ENCODE measurements at regions not wholly inside any gene's neighbourhood (a gene's known extent, or its start where the extent isn't known, plus 50 kb on each side); places are given as distances from the start of the nearest gene placed in this dataset.

- Histone ChIP-seq H3K27ac (no peak overlapping the region), H3K27me3 (ENCODE audit: low read depth) (no peaks in the 10 kb centered on the region), H3K4me3 (no peak overlapping the region), H3K9me3 (no peaks in the 10 kb centered on the region), H3K4me1 (no peaks in the 10 kb centered on the region), H3K36me3 (no peaks in the 10 kb centered on the region)
- no peak for TF ChIP-seq CTCF (IDR thresholded peaks at IDR 0.05)
- DNase-seq (no peak), ATAC-seq (no peak)
- intact Hi-C loops (cut with DNase I), result no loop called here
Observed at GRCh38 chr6:95309545-95309944, 267.8 kb upstream of the MANEA start.

DNA sequence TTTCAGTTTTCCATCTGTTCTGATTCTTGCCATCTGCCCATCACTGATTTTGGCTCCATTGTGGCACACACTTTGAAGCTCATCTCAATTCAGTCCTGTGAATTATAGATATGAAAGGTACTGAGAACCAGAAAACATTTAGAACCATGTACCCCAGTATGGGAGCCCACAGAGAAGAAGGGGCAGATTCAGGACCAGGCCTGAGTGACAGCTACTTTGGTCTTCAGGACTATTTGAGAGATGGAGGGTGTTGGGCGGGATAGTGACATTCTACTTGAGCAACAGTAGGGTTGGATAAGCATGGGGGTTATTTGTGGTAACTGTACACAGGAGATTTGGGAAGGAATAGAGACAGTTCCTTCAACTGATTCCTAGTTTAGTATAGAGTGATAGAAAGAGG is 259.2 kb upstream of the MANEA start:
- intact Hi-C loops (cut with DNase I), result no loop called here
- Histone ChIP-seq H3K27me3 (ENCODE audit: low read depth) (no peaks in the 10 kb centered on the region), H3K4me1 (no peaks in the 10 kb centered on the region), H3K4me3 (no peak overlapping the region), H3K36me3 (no peaks in the 10 kb centered on the region), H3K27ac (no peak overlapping the region), H3K9me3 (no peaks in the 10 kb centered on the region)
- DNase-seq (no peak), ATAC-seq (no peak)
- TF ChIP-seq CTCF (IDR thresholded peaks at IDR 0.05), result no peak

DNA sequence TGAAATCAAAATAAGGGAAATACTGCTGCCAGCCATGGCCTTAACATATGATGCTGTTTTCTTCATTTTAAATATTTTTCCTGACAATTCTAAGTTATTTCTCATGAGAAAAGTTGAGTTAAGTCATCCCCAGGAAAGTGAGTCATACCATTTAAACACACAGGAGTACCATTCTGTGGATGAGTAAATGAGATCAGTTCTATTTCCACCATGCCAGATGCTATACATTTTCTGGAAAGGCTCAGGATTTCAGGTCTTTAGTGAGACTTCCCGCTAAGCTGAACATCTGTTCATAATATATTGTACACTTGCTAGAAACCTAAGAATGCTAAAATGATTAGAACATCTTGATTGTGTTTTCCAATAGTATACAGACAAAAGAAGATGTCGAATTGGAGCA is 256.2 kb upstream of the MANEA start:
- Histone ChIP-seq H3K4me1 (no peaks in the 10 kb centered on the region), H3K27ac (no peak overlapping the region), H3K9me3 (no peaks in the 10 kb centered on the region), H3K4me3 (no peak overlapping the region), H3K27me3 (ENCODE audit: low read depth) (no peaks in the 10 kb centered on the region), H3K36me3 (no peaks in the 10 kb centered on the region)
- intact Hi-C loops (cut with DNase I), result no loop called here
- no peak for DNase-seq
- no peak for TF ChIP-seq CTCF (IDR thresholded peaks at IDR 0.05)
- no peak for ATAC-seq

DNA sequence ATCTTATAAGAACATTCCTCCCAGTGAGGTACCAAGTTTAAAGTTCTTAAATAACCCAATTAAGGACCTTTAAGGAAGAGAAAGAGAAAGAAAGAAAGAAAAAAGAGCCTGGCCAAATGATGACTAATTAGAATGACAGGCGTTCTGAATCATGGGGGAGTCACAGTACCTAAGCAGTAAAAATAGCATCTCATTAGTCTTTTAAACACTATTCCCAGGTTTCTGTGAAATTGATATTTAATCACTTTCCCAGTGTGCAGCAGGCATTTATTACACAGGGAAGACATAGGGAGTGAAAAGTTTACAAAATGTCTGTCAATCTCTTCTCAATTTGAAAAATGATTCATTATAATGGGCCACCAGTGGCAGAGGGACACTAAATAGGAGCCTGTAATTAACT is 251.4 kb upstream of the MANEA start:
- intact Hi-C loops (cut with DNase I), result no loop called here
- no peak for DNase-seq
- Histone ChIP-seq H3K4me3 (no peak overlapping the region), H3K27me3 (ENCODE audit: low read depth) (no peaks in the 10 kb centered on the region), H3K36me3 (no peaks in the 10 kb centered on the region), H3K27ac (no peak overlapping the region), H3K9me3 (no peaks in the 10 kb centered on the region), H3K4me1 (no peaks in the 10 kb centered on the region)
- TF ChIP-seq CTCF (IDR thresholded peaks at IDR 0.05), result no peak
- ATAC-seq, result no peak

DNA sequence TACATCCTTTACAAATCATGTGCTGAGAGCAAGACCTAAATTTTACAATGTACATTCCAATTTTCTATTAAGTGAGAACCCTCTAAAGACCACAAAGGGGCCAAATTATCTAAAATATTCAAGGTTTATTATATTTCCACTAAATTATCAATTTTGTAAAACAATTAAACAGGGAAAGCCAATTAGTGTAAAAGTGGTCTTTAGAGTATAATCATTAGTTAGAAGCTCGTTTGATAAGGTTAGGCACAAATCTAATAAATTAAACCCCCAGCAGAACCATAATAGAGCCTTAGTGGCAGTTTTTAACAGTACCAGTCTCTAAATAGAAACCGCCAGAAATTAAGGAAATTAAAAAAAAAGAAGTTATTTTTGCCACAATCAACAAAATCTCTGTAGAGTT is 249.1 kb upstream of the MANEA start:
- Histone ChIP-seq H3K4me3 (no peak overlapping the region), H3K9me3 (no peaks in the 10 kb centered on the region), H3K4me1 (no peaks in the 10 kb centered on the region), H3K27ac (no peak overlapping the region), H3K36me3 (no peaks in the 10 kb centered on the region), H3K27me3 (ENCODE audit: low read depth) (no peaks in the 10 kb centered on the region)
- no peak for ATAC-seq
- DNase-seq, result no peak
- TF ChIP-seq CTCF (IDR thresholded peaks at IDR 0.05), result no peak
- intact Hi-C loops (cut with DNase I), result no loop called here
